ENCODE measurements at regions not wholly inside any gene's neighbourhood (a gene's known extent, or its start where the extent isn't known, plus 50 kb on each side); places are given as distances from the start of the nearest gene placed in this dataset.
"Not testable (repeated sequence)": the region's sequence is repeated elsewhere in the genome, so short reads cannot be mapped to it uniquely, and the experiment has no call there.

DNA sequence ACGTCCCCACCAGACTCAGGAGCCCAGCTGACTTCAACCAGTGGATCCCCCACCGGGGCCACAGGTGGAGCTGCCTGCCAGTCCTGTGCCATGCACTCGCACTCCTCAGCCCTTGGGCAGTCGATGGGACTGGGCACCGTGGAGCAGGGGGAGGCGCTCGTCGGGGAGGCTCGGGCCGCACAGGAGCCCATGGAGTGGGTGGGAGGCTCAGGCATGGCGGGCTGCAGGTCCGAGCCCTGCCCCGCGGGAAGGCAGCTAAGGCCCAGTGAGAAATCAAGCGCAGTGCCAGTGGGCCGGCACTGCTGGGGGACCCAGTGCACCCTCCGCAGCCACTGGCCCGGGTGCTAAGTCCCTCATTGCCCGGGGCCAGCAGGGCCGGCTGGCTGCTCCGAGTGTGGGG, 52.3 kb upstream of the LRRC30 start:
- not testable (repeated sequence) for TF ChIP-seq CTCF, POLR2A (IDR thresholded peaks at IDR 0.05)

Measured in heart left ventricle (tissue), 13 donors.